ENCODE measurements at regions not wholly inside any gene's neighbourhood (a gene's known extent, or its start where the extent isn't known, plus 50 kb on each side); places are given as distances from the start of the nearest gene placed in this dataset.

DNA sequence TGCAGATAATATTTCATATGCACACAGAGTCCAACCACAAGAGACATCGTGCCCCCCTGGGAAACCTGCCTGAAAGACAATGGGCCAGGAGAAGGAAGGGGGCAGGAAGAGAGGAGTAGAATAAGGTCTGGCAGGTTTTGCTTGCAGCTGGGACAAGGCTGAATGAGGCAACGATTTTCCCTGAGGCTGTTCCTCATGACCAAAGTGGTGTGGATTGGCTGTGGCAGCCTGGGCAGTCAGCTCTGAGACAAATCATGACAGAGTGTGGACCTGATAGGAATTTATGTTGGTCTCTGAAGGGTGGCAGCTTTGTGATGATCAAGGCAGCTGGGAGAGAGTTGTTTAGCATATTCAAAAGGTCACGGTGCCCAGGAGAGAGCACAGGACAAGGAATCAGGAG is 119.3 kb downstream of the NMUR2 start:
- H3K27ac ChIP-seq (ENCODE audit: low read depth in 1 of 2, low read length in 2 of 2) = no peak overlapping the region
- intact Hi-C loops (cut with DNase I) = no loop called here
- ATAC-seq (ENCODE audit: low FRiP score) = no peak
- WGBS, 2 donors = 69 to 73% methylated on average over 3 of the region's 3 CpGs
- no peak for DNase-seq
- H3K4me3 ChIP-seq (ENCODE audit: low read length in 2 of 2) = no peak overlapping the region
- H3K36me3 ChIP-seq (ENCODE audit: control insufficient read depth in 1 of 2, insufficient read depth in 2 of 2, low read length in 1 of 2) = no peaks in the 10 kb centered on the region
- no peaks in the 10 kb centered on the region for H3K27me3 ChIP-seq (ENCODE audit: control insufficient read depth in 1 of 2, insufficient read depth in 2 of 2, low read length in 1 of 2)
- H3K4me1 ChIP-seq (ENCODE audit: control insufficient read depth in 1 of 2, insufficient read depth in 2 of 2, low read length in 2 of 2) = peaks cover 0 to 5% of the 10 kb centered on the region in 2 donors
- no peaks in the 10 kb centered on the region for H3K9me3 ChIP-seq (ENCODE audit: control insufficient read depth, low read length)

DNA sequence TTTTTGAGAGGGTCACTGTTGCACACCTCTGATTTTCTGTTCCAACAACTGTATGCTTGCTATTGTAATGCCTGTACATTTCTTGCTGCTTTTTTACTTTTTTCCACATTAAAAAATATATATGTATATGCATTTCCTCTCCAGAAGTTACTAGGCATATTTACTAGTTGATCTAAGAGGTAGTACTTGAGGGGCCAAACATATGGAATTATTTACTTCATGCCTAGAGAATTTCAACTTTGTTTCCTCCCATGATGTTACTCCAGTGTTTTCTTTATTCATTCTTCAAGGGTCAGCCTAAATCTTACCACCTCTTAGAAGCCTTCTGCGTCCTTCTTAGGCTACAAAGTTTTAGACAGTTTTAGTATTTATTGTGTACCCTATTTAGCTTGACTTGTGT is 122.7 kb downstream of the NMUR2 start:
- H3K36me3 ChIP-seq (ENCODE audit: control insufficient read depth in 1 of 2, insufficient read depth in 2 of 2, low read length in 1 of 2) = no peaks in the 10 kb centered on the region
- H3K4me3 ChIP-seq (ENCODE audit: low read length in 2 of 2) = no peak overlapping the region
- intact Hi-C loops (cut with DNase I) = no loop called here
- no peak for ATAC-seq (ENCODE audit: low FRiP score)
- WGBS, 2 donors = 72 to 79% methylated on average over 1 of the region's 1 CpG
- H3K4me1 ChIP-seq (ENCODE audit: control insufficient read depth in 1 of 2, insufficient read depth in 2 of 2, low read length in 2 of 2) = peaks cover 3 to 6% of the 10 kb centered on the region in 2 donors
- H3K27me3 ChIP-seq (ENCODE audit: control insufficient read depth in 1 of 2, insufficient read depth in 2 of 2, low read length in 1 of 2) = no peaks in the 10 kb centered on the region
- H3K9me3 ChIP-seq (ENCODE audit: control insufficient read depth, low read length) = no peaks in the 10 kb centered on the region
- H3K27ac ChIP-seq (ENCODE audit: low read depth in 1 of 2, low read length in 2 of 2) = no peak overlapping the region
- no peak for DNase-seq

DNA sequence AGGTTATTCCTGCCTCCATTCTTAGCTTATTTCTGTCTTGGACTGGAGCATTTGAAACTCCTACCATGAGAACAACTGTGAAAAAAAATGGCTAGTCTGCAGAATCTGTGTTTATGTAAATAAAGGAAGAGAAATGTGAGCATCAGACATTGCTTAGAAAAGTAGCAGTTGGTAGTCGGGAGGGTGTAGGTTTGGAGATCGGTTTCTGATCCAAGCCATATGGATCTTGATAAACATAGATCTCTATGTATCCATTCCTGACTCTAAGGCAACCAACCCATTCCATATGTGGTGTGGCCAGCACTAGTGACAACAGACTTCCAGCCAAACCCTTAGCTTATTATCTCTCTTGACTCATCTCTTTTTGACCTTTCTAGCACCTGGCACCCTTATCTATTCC is 127.1 kb downstream of the NMUR2 start:
- H3K4me3 ChIP-seq (ENCODE audit: low read length in 2 of 2) = no peak overlapping the region
- no peak for ATAC-seq (ENCODE audit: low FRiP score)
- H3K27me3 ChIP-seq (ENCODE audit: control insufficient read depth in 1 of 2, insufficient read depth in 2 of 2, low read length in 1 of 2) = no peaks in the 10 kb centered on the region
- H3K4me1 ChIP-seq (ENCODE audit: control insufficient read depth in 1 of 2, insufficient read depth in 2 of 2, low read length in 2 of 2) = peaks cover 3 to 6% of the 10 kb centered on the region in 2 donors
- no peak overlapping the region for H3K27ac ChIP-seq (ENCODE audit: low read depth in 1 of 2, low read length in 2 of 2)
- intact Hi-C loops (cut with DNase I) = loop anchor here in 1 of 2 donors (10.0 kb wide), 1 partner anchor 133 kb away; no protein-coding TSS in a partner anchor
- H3K9me3 ChIP-seq (ENCODE audit: control insufficient read depth, low read length) = no peaks in the 10 kb centered on the region
- no peak for DNase-seq
- no peaks in the 10 kb centered on the region for H3K36me3 ChIP-seq (ENCODE audit: control insufficient read depth in 1 of 2, insufficient read depth in 2 of 2, low read length in 1 of 2)
- 94% methylated on average over 2 of the region's 2 CpGs for WGBS, 2 donors

DNA sequence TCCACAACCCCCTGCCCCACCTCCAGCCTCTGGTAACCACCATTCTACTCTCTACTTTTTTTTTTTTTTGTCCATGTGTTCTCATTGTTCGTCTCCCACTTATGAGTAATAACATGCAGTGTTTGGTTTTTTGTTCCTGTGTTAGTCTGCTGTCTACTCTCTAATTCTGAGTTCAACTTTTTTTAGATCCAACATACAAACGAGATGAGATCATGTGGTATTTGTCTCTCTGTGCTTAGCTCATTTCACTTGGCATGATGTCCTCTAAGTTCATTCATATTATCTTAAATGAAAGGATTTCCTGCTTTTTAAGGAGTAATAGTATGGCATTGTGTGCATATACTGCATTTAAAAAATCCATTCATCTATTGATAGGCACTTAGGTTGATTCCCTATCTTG is 130.9 kb downstream of the NMUR2 start:
- no peak overlapping the region for H3K4me3 ChIP-seq (ENCODE audit: low read length in 2 of 2)
- H3K27me3 ChIP-seq (ENCODE audit: control insufficient read depth in 1 of 2, insufficient read depth in 2 of 2, low read length in 1 of 2) = no peaks in the 10 kb centered on the region
- no peaks in the 10 kb centered on the region for H3K9me3 ChIP-seq (ENCODE audit: control insufficient read depth, low read length)
- WGBS, 2 donors = 0 to 2% methylated on average over 2 of the region's 2 CpGs
- no peak overlapping the region for H3K27ac ChIP-seq (ENCODE audit: low read depth in 1 of 2, low read length in 2 of 2)
- ATAC-seq (ENCODE audit: low FRiP score) = no peak
- H3K36me3 ChIP-seq (ENCODE audit: control insufficient read depth in 1 of 2, insufficient read depth in 2 of 2, low read length in 1 of 2) = no peaks in the 10 kb centered on the region
- H3K4me1 ChIP-seq (ENCODE audit: control insufficient read depth in 1 of 2, insufficient read depth in 2 of 2, low read length in 2 of 2) = peaks cover 0 to 11% of the 10 kb centered on the region in 2 donors
- intact Hi-C loops (cut with DNase I) = loop anchor here (5.0 to 10.0 kb wide), 4 partner anchors 47 to 447 kb away; no protein-coding TSS in a partner anchor
- no peak for DNase-seq

DNA sequence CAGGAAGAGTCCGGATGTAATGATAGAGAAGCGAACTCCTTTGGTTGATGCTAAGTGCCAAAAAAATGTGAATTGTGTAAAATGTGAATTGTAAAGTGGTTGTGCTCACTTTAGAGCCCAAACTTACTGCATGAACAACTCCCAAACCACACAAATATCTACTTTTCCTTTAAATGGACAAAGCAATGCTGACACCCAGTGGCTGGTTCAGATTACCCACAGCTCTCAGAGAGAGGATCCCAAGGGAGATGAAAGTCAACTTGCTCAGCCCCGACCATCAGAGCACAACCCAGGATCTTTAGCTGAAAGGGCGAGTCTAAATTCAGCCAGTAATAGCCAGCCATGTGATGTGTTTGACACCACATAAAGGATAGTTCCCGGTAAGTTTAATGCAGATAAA is 133.7 kb downstream of the NMUR2 start:
- H3K36me3 ChIP-seq (ENCODE audit: control insufficient read depth in 1 of 2, insufficient read depth in 2 of 2, low read length in 1 of 2) = no peaks in the 10 kb centered on the region
- H3K4me1 ChIP-seq (ENCODE audit: control insufficient read depth in 1 of 2, insufficient read depth in 2 of 2, low read length in 2 of 2) = peaks cover 0 to 7% of the 10 kb centered on the region in 2 donors
- H3K9me3 ChIP-seq (ENCODE audit: control insufficient read depth, low read length) = no peaks in the 10 kb centered on the region
- no peak overlapping the region for H3K27ac ChIP-seq (ENCODE audit: low read depth in 1 of 2, low read length in 2 of 2)
- H3K27me3 ChIP-seq (ENCODE audit: control insufficient read depth in 1 of 2, insufficient read depth in 2 of 2, low read length in 1 of 2) = no peaks in the 10 kb centered on the region
- ATAC-seq (ENCODE audit: low FRiP score) (no peak), DNase-seq (no peak)
- intact Hi-C loops (cut with DNase I) = loop anchor here (2.0 to 10.0 kb wide), 5 partner anchors 44 to 445 kb away; no protein-coding TSS in a partner anchor
- H3K4me3 ChIP-seq (ENCODE audit: low read length in 2 of 2) = no peak overlapping the region
- 36% methylated on average over 5 of the region's 5 CpGs for WGBS, 2 donors

DNA sequence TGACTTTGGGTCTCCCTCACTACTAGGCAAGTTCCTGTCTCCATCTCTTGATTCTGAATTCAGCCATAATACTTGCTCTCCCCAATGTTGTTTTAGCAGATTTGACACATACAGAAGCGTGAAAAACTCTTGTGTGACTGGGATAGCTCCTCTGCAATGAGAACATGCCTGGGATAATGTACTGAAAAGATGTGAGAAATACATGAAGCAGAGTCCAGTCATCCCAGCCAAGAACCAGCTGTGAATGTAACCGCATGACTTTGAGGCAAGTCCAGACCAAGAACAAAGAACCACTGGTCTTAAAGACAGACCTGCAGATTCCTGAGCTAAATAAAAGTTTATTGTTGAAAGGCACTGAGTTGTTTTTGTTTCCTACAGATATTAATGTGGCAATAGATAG is 135.0 kb downstream of the NMUR2 start:
- no peaks in the 10 kb centered on the region for H3K9me3 ChIP-seq (ENCODE audit: control insufficient read depth, low read length)
- no peaks in the 10 kb centered on the region for H3K36me3 ChIP-seq (ENCODE audit: control insufficient read depth in 1 of 2, insufficient read depth in 2 of 2, low read length in 1 of 2)
- no peak for DNase-seq
- 32 to 43% methylated on average over 2 of the region's 2 CpGs for WGBS, 2 donors
- H3K27me3 ChIP-seq (ENCODE audit: control insufficient read depth in 1 of 2, insufficient read depth in 2 of 2, low read length in 1 of 2) = no peaks in the 10 kb centered on the region
- intact Hi-C loops (cut with DNase I) = loop anchor here (2.0 to 10.0 kb wide), 5 partner anchors 43 to 443 kb away; no protein-coding TSS in a partner anchor
- peaks cover 0 to 7% of the 10 kb centered on the region in 2 donors for H3K4me1 ChIP-seq (ENCODE audit: control insufficient read depth in 1 of 2, insufficient read depth in 2 of 2, low read length in 2 of 2)
- H3K4me3 ChIP-seq (ENCODE audit: low read length in 2 of 2) = no peak overlapping the region
- H3K27ac ChIP-seq (ENCODE audit: low read depth in 1 of 2, low read length in 2 of 2) = no peak overlapping the region
- no peak for ATAC-seq (ENCODE audit: low FRiP score)

DNA sequence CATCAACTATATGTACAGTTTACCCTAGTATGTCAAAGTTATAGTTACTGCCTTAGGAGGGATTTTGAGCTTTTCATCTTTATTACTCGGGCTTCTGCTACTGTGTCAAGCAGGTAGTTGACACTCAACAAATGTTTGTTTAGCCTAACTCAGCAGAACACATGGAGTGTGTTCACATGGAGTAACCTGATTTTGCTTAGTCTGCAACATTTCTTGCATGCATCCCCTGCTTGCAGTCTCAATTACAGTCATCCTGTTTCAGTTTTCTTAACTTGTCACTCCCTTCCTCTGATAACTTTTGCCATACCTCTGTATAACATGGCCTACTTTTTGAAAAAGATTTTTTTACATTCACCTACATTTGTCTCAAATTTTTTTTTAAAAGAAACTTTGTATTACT is 135.5 kb downstream of the NMUR2 start:
- H3K27me3 ChIP-seq (ENCODE audit: control insufficient read depth in 1 of 2, insufficient read depth in 2 of 2, low read length in 1 of 2) = no peaks in the 10 kb centered on the region
- no peaks in the 10 kb centered on the region for H3K36me3 ChIP-seq (ENCODE audit: control insufficient read depth in 1 of 2, insufficient read depth in 2 of 2, low read length in 1 of 2)
- DNase-seq = no peak
- H3K27ac ChIP-seq (ENCODE audit: low read depth in 1 of 2, low read length in 2 of 2) = no peak overlapping the region
- 76 to 77% methylated on average over 1 of the region's 1 CpG for WGBS, 2 donors
- ATAC-seq (ENCODE audit: low FRiP score) = no peak
- no peaks in the 10 kb centered on the region for H3K9me3 ChIP-seq (ENCODE audit: control insufficient read depth, low read length)
- no peak overlapping the region for H3K4me3 ChIP-seq (ENCODE audit: low read length in 2 of 2)
- intact Hi-C loops (cut with DNase I) = no loop called here
- H3K4me1 ChIP-seq (ENCODE audit: control insufficient read depth in 1 of 2, insufficient read depth in 2 of 2, low read length in 2 of 2) = peaks cover 0 to 7% of the 10 kb centered on the region in 2 donors

DNA sequence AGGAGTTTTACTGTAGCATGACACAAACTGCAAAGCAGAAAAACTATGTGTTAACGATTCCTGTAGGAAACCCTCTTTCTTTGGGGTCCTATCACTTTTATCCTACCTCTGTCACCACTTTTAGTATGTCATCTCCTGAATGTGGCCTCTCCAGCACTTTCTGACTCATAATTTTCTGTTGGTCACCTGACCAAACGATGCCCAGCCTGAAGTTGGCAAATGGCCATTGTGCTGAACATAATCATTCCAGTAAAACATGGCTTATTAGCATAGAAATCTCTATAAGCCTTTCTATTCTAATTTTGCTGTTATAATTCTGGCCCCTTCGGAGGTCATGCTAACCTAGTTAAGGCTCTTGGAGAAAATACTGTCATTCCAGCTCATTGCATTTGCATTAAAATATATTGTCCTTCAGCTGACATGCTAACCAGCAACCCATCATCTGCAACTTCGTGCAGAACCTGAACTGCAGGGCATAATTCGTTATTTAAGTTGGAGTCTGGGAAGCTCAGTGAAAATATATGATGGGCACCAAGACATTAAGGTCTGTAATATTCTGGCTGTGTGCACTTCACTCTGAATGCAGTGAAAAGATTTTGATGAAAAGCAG is 140.3 kb downstream of the NMUR2 start:
- 54% methylated on average over 5 of the region's 5 CpGs for WGBS, 2 donors
- Histone ChIP-seq H3K27me3 (ENCODE audit: control insufficient read depth in 1 of 2, insufficient read depth in 2 of 2, low read length in 1 of 2) (no peaks in the 10 kb centered on the region), H3K36me3 (ENCODE audit: control insufficient read depth in 1 of 2, insufficient read depth in 2 of 2, low read length in 1 of 2) (no peaks in the 10 kb centered on the region), H3K9me3 (ENCODE audit: control insufficient read depth, low read length) (no peaks in the 10 kb centered on the region), H3K27ac (ENCODE audit: low read depth in 1 of 2, low read length in 2 of 2) (no peak overlapping the region), H3K4me1 (ENCODE audit: control insufficient read depth in 1 of 2, insufficient read depth in 2 of 2, low read length in 2 of 2) (no peaks in the 10 kb centered on the region), H3K4me3 (ENCODE audit: low read length in 2 of 2) (no peak overlapping the region)
- ATAC-seq (ENCODE audit: low FRiP score) = no peak
- no peak for DNase-seq
- intact Hi-C loops (cut with DNase I) = no loop called here

DNA sequence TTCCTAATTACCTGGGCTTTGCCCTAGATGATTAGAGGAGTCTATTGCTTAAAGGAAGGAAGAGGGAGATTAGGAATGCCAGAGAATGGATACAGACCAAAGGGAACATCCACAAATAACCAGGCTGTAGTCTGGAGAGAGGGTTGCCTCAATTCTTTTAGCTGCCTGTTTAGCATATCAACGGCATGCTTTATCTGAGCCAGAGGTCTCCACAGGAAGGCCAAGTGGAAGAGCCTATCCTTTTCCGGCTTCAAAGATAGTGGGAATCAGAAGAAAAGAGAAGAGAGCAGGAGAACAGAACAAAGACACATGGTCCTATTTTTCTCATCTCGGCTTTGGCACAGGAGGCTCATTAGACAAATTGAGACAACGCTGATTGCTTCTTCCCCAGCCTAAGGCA is 142.4 kb downstream of the NMUR2 start:
- 51 to 59% methylated on average over 4 of the region's 4 CpGs for WGBS, 2 donors
- ATAC-seq (ENCODE audit: low FRiP score) (no peak), DNase-seq (no peak)
- H3K4me3 ChIP-seq (ENCODE audit: low read length in 2 of 2) = no peak overlapping the region
- no peaks in the 10 kb centered on the region for H3K36me3 ChIP-seq (ENCODE audit: control insufficient read depth in 1 of 2, insufficient read depth in 2 of 2, low read length in 1 of 2)
- no peaks in the 10 kb centered on the region for H3K27me3 ChIP-seq (ENCODE audit: control insufficient read depth in 1 of 2, insufficient read depth in 2 of 2, low read length in 1 of 2)
- H3K27ac ChIP-seq (ENCODE audit: low read depth in 1 of 2, low read length in 2 of 2) = no peak overlapping the region
- H3K9me3 ChIP-seq (ENCODE audit: control insufficient read depth, low read length) = no peaks in the 10 kb centered on the region
- intact Hi-C loops (cut with DNase I) = no loop called here
- H3K4me1 ChIP-seq (ENCODE audit: control insufficient read depth in 1 of 2, insufficient read depth in 2 of 2, low read length in 2 of 2) = no peaks in the 10 kb centered on the region
